GM19395 (cell line): ENCODE measurements at regions not wholly inside any gene's neighbourhood (a gene's known extent, or its start where the extent isn't known, plus 50 kb on each side); places are given as distances from the start of the nearest gene placed in this dataset.
A peak's percentile ranks its signal among the peaks of the same experiment; 100 is the strongest.
"Not testable (repeated sequence)": the region's sequence is repeated elsewhere in the genome, so short reads cannot be mapped to it uniquely, and the experiment has no call there.

ENCODE experiments used
- ATAC-seq: cut with Tn5 transposase; IDR thresholded peaks from one replicate; pipeline ENCODE4 v1.9.1; 2021; ENCODE audit warnings: mild to moderate bottlenecking, moderate library complexity; ENCODE audit not compliant: unreplicated experiment

GRCh38 chr7:12456506-12456905, 52.8 kb upstream of the VWDE start:
- no peak for ATAC-seq

GRCh38 chr7:12458520-12459131, 55.0 kb upstream of the VWDE start:
- peak; percentile 99 for ATAC-seq

GRCh38 chr7:12467837-12468236, 64.2 kb upstream of the VWDE start:
- no peak for ATAC-seq

- ATAC-seq = no peak
Measured at GRCh38 chr7:12469568-12469967, 65.9 kb upstream of the VWDE start.

GRCh38 chr7:12470930-12471329, 67.3 kb upstream of the VWDE start:
- ATAC-seq = no peak

GRCh38 chr7:12474035-12474434, 70.4 kb upstream of the VWDE start:
- no peak for ATAC-seq

- no peak for ATAC-seq
Measured at GRCh38 chr7:12475362-12476063, 71.8 kb upstream of the VWDE start.

GRCh38 chr7:12477620-12478019, 74.0 kb upstream of the VWDE start:
- ATAC-seq = no peak

- peak; percentile 92 for ATAC-seq
Measured at GRCh38 chr7:12481722-12482121, 78.1 kb upstream of the VWDE start.

GRCh38 chr7:12485845-12486244, 82.2 kb upstream of the VWDE start:
- ATAC-seq = no peak

GRCh38 chr7:12488341-12488740, 82.2 kb upstream of the SCIN start:
- ATAC-seq = no peak

- ATAC-seq = peak; percentile 77
Measured at GRCh38 chr7:12490107-12490688, 80.3 kb upstream of the SCIN start.

- no peak for ATAC-seq
Measured at GRCh38 chr7:12490940-12491339, 79.6 kb upstream of the SCIN start.

GRCh38 chr7:12491526-12491925, 79.0 kb upstream of the SCIN start:
- no peak for ATAC-seq

- no peak for ATAC-seq
Measured at GRCh38 chr7:12493407-12493806, 77.1 kb upstream of the SCIN start.

- ATAC-seq = no peak
Measured at GRCh38 chr7:12493863-12494686, 76.4 kb upstream of the SCIN start.

- no peak for ATAC-seq
Measured at GRCh38 chr7:12494687-12495024, 75.9 kb upstream of the SCIN start.

GRCh38 chr7:12496901-12497674, 73.4 kb upstream of the SCIN start:
- ATAC-seq = not testable (repeated sequence)

- peak; percentile 73 for ATAC-seq
Measured at GRCh38 chr7:12504149-12504548, 66.4 kb upstream of the SCIN start.

GRCh38 chr7:12508005-12508404, 62.5 kb upstream of the SCIN start:
- no peak for ATAC-seq

GRCh38 chr7:12508554-12508953, 62.0 kb upstream of the SCIN start:
- ATAC-seq = no peak
